WTC11 (cell line): ENCODE measurements at regions not wholly inside any gene's neighbourhood (a gene's known extent, or its start where the extent isn't known, plus 50 kb on each side); places are given as distances from the start of the nearest gene placed in this dataset.

ENCODE experiments used
- ATAC-seq: fragments of 200-7000 bp; cut with Tn5 transposase; 2 replicates; pipeline ENCODE4 v1.10.0; 2021; ENCODE audit warnings: mild to moderate bottlenecking, moderate library complexity
- CTCF ChIA-PET: fragments of 300-600 bp; sonication (Branson Sonifier 250); formaldehyde crosslinking; loops from one replicate; lab custom pipeline; 2021; ENCODE audit warnings: antibody characterized with exemption; lab: Charles Lee
- POLR2A ChIA-PET: fragments of 350-600 bp; sonication (Branson Sonifier 250); formaldehyde crosslinking; loops from one replicate; lab custom pipeline; 2021; ENCODE audit warnings: antibody characterized with exemption; lab: Charles Lee
- DNase-seq: peaks from one replicate; pipeline ENCODE4 v3.0.0; 2021; ENCODE audit warnings: low spot score
- H3K27ac Mint-ChIP-seq: 2 replicates; pipeline ENCODE4 v1.8.0; 2021; ENCODE audit warnings: mixed read lengths
- H3K27me3 Mint-ChIP-seq: 2 replicates; pipeline ENCODE4 v1.8.0; 2021; ENCODE audit warnings: low read depth, mild to moderate bottlenecking, moderate library complexity, mixed read lengths
- H3K36me3 Mint-ChIP-seq: 2 replicates; pipeline ENCODE4 v1.8.0; 2021; ENCODE audit warnings: mixed read lengths
- H3K4me1 Mint-ChIP-seq: 2 replicates; pipeline ENCODE4 v1.8.0; 2022; ENCODE audit warnings: mixed read lengths
- H3K4me3 Mint-ChIP-seq: 2 replicates; pipeline ENCODE4 v1.8.0; 2021; ENCODE audit warnings: mild to moderate bottlenecking, moderate library complexity, mixed read lengths
- H3K9me3 Mint-ChIP-seq: 2 replicates; pipeline ENCODE4 v1.8.0; 2021; ENCODE audit warnings: mixed read lengths
- ARID4B ChIP-seq: sonication (generic); formaldehyde crosslinking; IDR thresholded peaks from 2 replicates; pipeline ENCODE4 v1.8.0; 2023; ENCODE audit warnings: missing genetic modification reagents, mild to moderate bottlenecking, borderline replicate concordance
- CDX4 ChIP-seq: fragments of 250-450 bp; sonication (Bioruptor Pico); IDR thresholded peaks from 2 replicates; pipeline ENCODE4 v1.9.0; 2021; ENCODE audit warnings: moderate library complexity, mild to moderate bottlenecking, inconsistent platforms, borderline replicate concordance
- E2F5 ChIP-seq: sonication (generic); formaldehyde crosslinking; IDR thresholded peaks from 2 replicates; pipeline ENCODE4 v1.8.1; 2022; ENCODE audit warnings: mild to moderate bottlenecking, moderate library complexity, missing genetic modification reagents
- FOXJ3 ChIP-seq: sonication (generic); formaldehyde crosslinking; IDR thresholded peaks from 2 replicates; pipeline ENCODE4 v1.9.0; 2021; ENCODE audit warnings: missing genetic modification reagents, mild to moderate bottlenecking, borderline replicate concordance
- GRHL2 ChIP-seq: fragments of 250-450 bp; sonication (Bioruptor Pico); IDR thresholded peaks from 2 replicates; pipeline ENCODE4 v1.8.0; 2022; ENCODE audit warnings: mild to moderate bottlenecking, moderate library complexity; ENCODE audit not compliant: insufficient replicate concordance, severe bottlenecking
- NFE2L1 ChIP-seq: sonication (generic); formaldehyde crosslinking; IDR thresholded peaks from 2 replicates; pipeline ENCODE4 v1.8.1; 2023; ENCODE audit warnings: missing genetic modification reagents
- NFYB ChIP-seq: sonication (generic); formaldehyde crosslinking; conservative IDR thresholded peaks from 2 replicates; pipeline ENCODE4 v1.8.0; 2022; ENCODE audit warnings: low read depth, missing genetic modification reagents
- NR3C1 ChIP-seq: sonication (generic); formaldehyde crosslinking; conservative IDR thresholded peaks from 2 replicates; pipeline ENCODE4 v1.8.1; 2023; ENCODE audit warnings: low read depth, mild to moderate bottlenecking, missing genetic modification reagents
- OVOL2 ChIP-seq: fragments of 250-450 bp; sonication (Bioruptor Pico); IDR thresholded peaks from 2 replicates; pipeline ENCODE4 v1.9.0; 2021; ENCODE audit warnings: mild to moderate bottlenecking, borderline replicate concordance
- RORB ChIP-seq: fragments of 250-450 bp; sonication (Bioruptor Pico); IDR thresholded peaks from 2 replicates; pipeline ENCODE4 v1.9.0; 2021; ENCODE audit warnings: mild to moderate bottlenecking
- SMAD3 ChIP-seq: sonication (generic); formaldehyde crosslinking; IDR thresholded peaks from 2 replicates; pipeline ENCODE4 v1.8.0; 2022; ENCODE audit warnings: missing genetic modification reagents, mild to moderate bottlenecking, borderline replicate concordance
- SP1 ChIP-seq: sonication (generic); formaldehyde crosslinking; conservative IDR thresholded peaks from 2 replicates; pipeline ENCODE4 v1.8.1; 2022; ENCODE audit warnings: missing genetic modification reagents
- STAT6 ChIP-seq: sonication (generic); formaldehyde crosslinking; conservative IDR thresholded peaks from 2 replicates; pipeline ENCODE4 v1.8.1; 2023; ENCODE audit warnings: mild to moderate bottlenecking, low read depth, missing genetic modification reagents, moderate library complexity
- TP53 ChIP-seq: sonication (generic); formaldehyde crosslinking; IDR thresholded peaks from 2 replicates; pipeline ENCODE4 v1.8.1; 2023; ENCODE audit warnings: mild to moderate bottlenecking, missing genetic modification reagents
- ZBTB21 ChIP-seq: sonication (generic); formaldehyde crosslinking; IDR thresholded peaks from 2 replicates; pipeline ENCODE4 v1.8.1; 2023; ENCODE audit warnings: mild to moderate bottlenecking, missing genetic modification reagents, borderline replicate concordance
- ZNF219 ChIP-seq: sonication (generic); formaldehyde crosslinking; IDR thresholded peaks from 2 replicates; pipeline ENCODE4 v1.8.0; 2023; ENCODE audit warnings: missing genetic modification reagents, mild to moderate bottlenecking, borderline replicate concordance
- ZNF232 ChIP-seq: sonication (generic); formaldehyde crosslinking; IDR thresholded peaks from 2 replicates; pipeline ENCODE4 v1.8.0; 2022; ENCODE audit warnings: mild to moderate bottlenecking, missing genetic modification reagents
- ZNF671 ChIP-seq: fragments of 250-450 bp; sonication (Bioruptor Pico); IDR thresholded peaks from 2 replicates; pipeline ENCODE4 v1.8.0; 2021; ENCODE audit warnings: mild to moderate bottlenecking
- ZSCAN18 ChIP-seq: fragments of 250-450 bp; sonication (Bioruptor Pico); IDR thresholded peaks from 2 replicates; pipeline ENCODE4 v2.1.2; 2022; ENCODE audit warnings: mild to moderate bottlenecking, moderate library complexity

- POLR2A ChIA-PET: no interaction called here
- H3K27me3 Mint-ChIP-seq: no peaks in the 10 kb centered on the region; the same call in 1 of the 2 replicates
- TF ChIP-seq OVOL2 (CRISPR knock-in tag) (no peak), ARID4B (no peak), E2F5 (CRISPR knock-in tag) (no peak), GRHL2 (CRISPR knock-in tag) (no peak), STAT6 (CRISPR knock-in tag) (no peak), CDX4 (CRISPR knock-in tag) (no peak), ZBTB21 (CRISPR knock-in tag) (no peak), ZNF219 (no peak), ZNF671 (no peak), TP53 (CRISPR knock-in tag) (no peak), NR3C1 (CRISPR knock-in tag) (no peak), RORB (no peak), NFYB (no peak), ZNF232 (CRISPR knock-in tag) (no peak), SP1 (CRISPR knock-in tag) (no peak), NFE2L1 (CRISPR knock-in tag) (no peak)
- no peak for ATAC-seq
- no peak overlapping the region for H3K27ac Mint-ChIP-seq
- no peak for DNase-seq
- 0 out of 2 replicates have a peak, but pooled peaks cover 3% of the 10 kb centered on the region for H3K4me1 Mint-ChIP-seq
- H3K4me3 Mint-ChIP-seq: no peak overlapping the region
- peaks cover 45% of the 10 kb centered on the region for H3K9me3 Mint-ChIP-seq
- H3K36me3 Mint-ChIP-seq: peaks cover 13% of the 10 kb centered on the region
- CTCF ChIA-PET: no interaction called here
Measured at GRCh38 chr12:91630596-91631293, 448.1 kb upstream of the DCN start.

GRCh38 chr12:91630083-91630482 lies 447.5 kb upstream of the DCN start:
- TF ChIP-seq FOXJ3 (CRISPR knock-in tag): no peak
- no peak for TF ChIP-seq SMAD3
- TF ChIP-seq TP53 (CRISPR knock-in tag): no peak
- TF ChIP-seq ZSCAN18: no peak
- Mint-ChIP-seq H3K36me3 (peaks cover 12% of the 10 kb centered on the region), H3K9me3 (peaks cover 47% of the 10 kb centered on the region), H3K4me3 (no peak overlapping the region), H3K27me3 (no peaks in the 10 kb centered on the region; the same call in 1 of the 2 replicates), H3K27ac (no peak overlapping the region), H3K4me1 (0 out of 2 replicates have a peak, but pooled peaks cover 2% of the 10 kb centered on the region)
- ATAC-seq (no peak), DNase-seq (no peak)
- ChIA-PET POLR2A (no interaction called here), CTCF (no interaction called here)
